NB4 (cell line): ENCODE measurements at regions not wholly inside any gene's neighbourhood (a gene's known extent, or its start where the extent isn't known, plus 50 kb on each side); places are given as distances from the start of the nearest gene placed in this dataset.

Source experiments
- DNase-seq: peaks from one replicate; pipeline ENCODE4 v3.0.0; 2010; ENCODE audit warnings: low read depth
- H3K4me3 ChIP-seq: one replicate; pipeline ENCODE4 v1.5.1; 2011; ENCODE audit warnings: mild to moderate bottlenecking, low read depth, low read length, moderate library complexity
- MAX ChIP-seq: IDR thresholded peaks from 2 replicates; pipeline ENCODE4 v1.6.1; 2011; ENCODE audit warnings: low read depth, low read length
- MYC ChIP-seq: IDR thresholded peaks from 2 replicates; pipeline ENCODE4 v1.6.1; 2011; ENCODE audit warnings: low read depth, low read length
- POLR2A ChIP-seq: IDR thresholded peaks from 2 replicates; pipeline ENCODE4 v1.6.1; 2011; ENCODE audit warnings: mild to moderate bottlenecking; ENCODE audit not compliant: insufficient read length; ENCODE audit errors: extremely low read depth
- TF ChIP-seq, protein P1 (sequence below): IDR thresholded peaks from one replicate; pipeline ENCODE4 v1.5.1; 2012; ENCODE audit warnings: low read depth, low read length

DNA sequence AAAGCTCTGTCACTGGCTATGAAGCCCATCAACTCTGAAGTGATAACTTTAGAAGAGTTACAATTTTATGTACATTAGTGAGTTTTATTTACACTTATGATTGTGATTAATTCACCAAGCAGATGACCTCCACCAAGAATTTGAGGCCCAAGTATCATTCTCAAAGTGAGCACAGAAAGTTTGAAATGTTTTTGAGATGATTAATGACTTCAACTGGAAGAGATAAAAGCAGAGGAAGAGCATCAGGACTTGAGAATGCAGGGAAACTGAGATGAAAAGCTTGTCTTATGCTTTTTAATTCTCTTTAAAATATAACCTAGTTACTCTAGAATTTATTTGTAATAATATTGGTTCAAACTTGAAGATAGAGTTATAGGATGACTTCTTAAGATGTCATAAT lies 112.8 kb upstream of the H2AZ1 start:
- H3K4me3 ChIP-seq: no peak overlapping the region
- TF ChIP-seq POLR2A (no peak), MYC (no peak), MAX (no peak)
- TF ChIP-seq, protein P1, sequence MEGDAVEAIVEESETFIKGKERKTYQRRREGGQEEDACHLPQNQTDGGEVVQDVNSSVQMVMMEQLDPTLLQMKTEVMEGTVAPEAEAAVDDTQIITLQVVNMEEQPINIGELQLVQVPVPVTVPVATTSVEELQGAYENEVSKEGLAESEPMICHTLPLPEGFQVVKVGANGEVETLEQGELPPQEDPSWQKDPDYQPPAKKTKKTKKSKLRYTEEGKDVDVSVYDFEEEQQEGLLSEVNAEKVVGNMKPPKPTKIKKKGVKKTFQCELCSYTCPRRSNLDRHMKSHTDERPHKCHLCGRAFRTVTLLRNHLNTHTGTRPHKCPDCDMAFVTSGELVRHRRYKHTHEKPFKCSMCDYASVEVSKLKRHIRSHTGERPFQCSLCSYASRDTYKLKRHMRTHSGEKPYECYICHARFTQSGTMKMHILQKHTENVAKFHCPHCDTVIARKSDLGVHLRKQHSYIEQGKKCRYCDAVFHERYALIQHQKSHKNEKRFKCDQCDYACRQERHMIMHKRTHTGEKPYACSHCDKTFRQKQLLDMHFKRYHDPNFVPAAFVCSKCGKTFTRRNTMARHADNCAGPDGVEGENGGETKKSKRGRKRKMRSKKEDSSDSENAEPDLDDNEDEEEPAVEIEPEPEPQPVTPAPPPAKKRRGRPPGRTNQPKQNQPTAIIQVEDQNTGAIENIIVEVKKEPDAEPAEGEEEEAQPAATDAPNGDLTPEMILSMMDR: no peak
- no peak for DNase-seq

GRCh38 chr4:100061835-100062234 lies 111.8 kb upstream of the H2AZ1 start:
- no peak overlapping the region for H3K4me3 ChIP-seq
- TF ChIP-seq POLR2A (no peak), MYC (no peak), MAX (no peak)
- TF ChIP-seq, protein P1: no peak
- DNase-seq: no peak

- H3K4me3 ChIP-seq: no peak overlapping the region
- DNase-seq: no peak
- TF ChIP-seq, protein P1: no peak
- no peak for TF ChIP-seq MYC
- no peak for TF ChIP-seq MAX
- no peak for TF ChIP-seq POLR2A
Observed at GRCh38 chr4:100060765-100061416, 110.8 kb upstream of the H2AZ1 start.

GRCh38 chr4:100059467-100059866 lies 109.4 kb upstream of the H2AZ1 start:
- H3K4me3 ChIP-seq: no peak overlapping the region
- TF ChIP-seq MYC (no peak), MAX (no peak), POLR2A (no peak)
- TF ChIP-seq, protein P1: no peak
- DNase-seq: no peak

GRCh38 chr4:100056701-100057100 lies 106.6 kb upstream of the H2AZ1 start:
- TF ChIP-seq, protein P1: no peak
- no peak for TF ChIP-seq MYC
- TF ChIP-seq POLR2A: no peak
- TF ChIP-seq MAX: no peak
- no peak for DNase-seq
- H3K4me3 ChIP-seq: no peak overlapping the region

- DNase-seq: no peak
- no peak overlapping the region for H3K4me3 ChIP-seq
- TF ChIP-seq, protein P1: no peak
- TF ChIP-seq MYC (no peak), MAX (no peak), POLR2A (no peak)
Observed at GRCh38 chr4:100054071-100054470, 104.0 kb upstream of the H2AZ1 start.
